ENCODE measurements at regions not wholly inside any gene's neighbourhood (a gene's known extent, or its start where the extent isn't known, plus 50 kb on each side); places are given as distances from the start of the nearest gene placed in this dataset.

- Histone ChIP-seq H3K9me3 (ENCODE audit: low read length) (no peaks in the 10 kb centered on the region), H3K9me2 (ENCODE audit: insufficient read depth, low read length) (no peaks in the 10 kb centered on the region), H4K20me1 (ENCODE audit: insufficient read depth, low read length) (no peaks in the 10 kb centered on the region), H2AFZ (ENCODE audit: low read length) (no peak overlapping the region), H3K36me3 (ENCODE audit: insufficient read depth, low read length) (no peaks in the 10 kb centered on the region), H3K4me1 (ENCODE audit: insufficient read depth, low read length, poor library complexity, severe bottlenecking) (no peaks in the 10 kb centered on the region), H3K79me2 (ENCODE audit: insufficient read depth, low read depth, low read length) (no peaks in the 10 kb centered on the region), H3K27ac (ENCODE audit: low read depth, low read length, poor library complexity, severe bottlenecking) (no peak overlapping the region), H3K4me2 (ENCODE audit: low read length) (no peak overlapping the region), H3K4me3 (ENCODE audit: low read depth, low read length, poor library complexity, severe bottlenecking) (no peak overlapping the region)
- TF ChIP-seq EZH2phosphoT487 (IDR thresholded peaks at IDR 0.05; ENCODE audit: borderline replicate concordance, low read depth, low read length) (no peak), CTCF (conservative IDR thresholded peaks at IDR 0.05; ENCODE audit: low read length) (no peak)
- no peak for DNase-seq (ENCODE audit: low spot score)
- CTCF ChIA-PET (ENCODE audit: unreplicated experiment), result no interaction called here
- intact Hi-C loops (cut with micrococcal nuclease; ENCODE audit: unreplicated experiment), result no loop called here
- POLR2A ChIA-PET, result interaction anchor here (1.4 kb wide), 1 partner anchor 10 kb away, joined by 3 read pairs; no protein-coding TSS in a partner anchor
- no TSS peak for BruUV-seq (replicated peaks)
Observed at GRCh38 chr11:104727095-104727494, 171.2 kb downstream of the CASP12 start.

- Histone ChIP-seq H2AFZ (ENCODE audit: low read length) (no peak overlapping the region), H3K27ac (ENCODE audit: low read depth, low read length, poor library complexity, severe bottlenecking) (no peak overlapping the region), H3K9me2 (ENCODE audit: insufficient read depth, low read length) (no peaks in the 10 kb centered on the region), H4K20me1 (ENCODE audit: insufficient read depth, low read length) (no peaks in the 10 kb centered on the region), H3K4me3 (ENCODE audit: low read depth, low read length, poor library complexity, severe bottlenecking) (no peak overlapping the region), H3K79me2 (ENCODE audit: insufficient read depth, low read depth, low read length) (no peaks in the 10 kb centered on the region), H3K4me2 (ENCODE audit: low read length) (no peak overlapping the region), H3K36me3 (ENCODE audit: insufficient read depth, low read length) (no peaks in the 10 kb centered on the region), H3K4me1 (ENCODE audit: insufficient read depth, low read length, poor library complexity, severe bottlenecking) (no peaks in the 10 kb centered on the region), H3K9me3 (ENCODE audit: low read length) (no peaks in the 10 kb centered on the region)
- CTCF ChIA-PET (ENCODE audit: unreplicated experiment), result no interaction called here
- DNase-seq (ENCODE audit: low spot score), result no peak
- POLR2A ChIA-PET, result interaction anchor here (1.4 kb wide), 1 partner anchor 11 kb away, joined by 3 read pairs; no protein-coding TSS in a partner anchor
- TF ChIP-seq CTCF (conservative IDR thresholded peaks at IDR 0.05; ENCODE audit: low read length) (no peak), EZH2phosphoT487 (IDR thresholded peaks at IDR 0.05; ENCODE audit: borderline replicate concordance, low read depth, low read length) (no peak)
- no TSS peak for BruUV-seq (replicated peaks)
- intact Hi-C loops (cut with micrococcal nuclease; ENCODE audit: unreplicated experiment), result no loop called here
Observed at GRCh38 chr11:104725796-104726408, 172.4 kb downstream of the CASP12 start.

- CTCF ChIA-PET (ENCODE audit: unreplicated experiment), result no interaction called here
- no peak overlapping the region for H3K4me2 ChIP-seq (ENCODE audit: low read length)
- TF ChIP-seq CTCF (conservative IDR thresholded peaks at IDR 0.05; ENCODE audit: low read length) (no peak), EZH2phosphoT487 (IDR thresholded peaks at IDR 0.05; ENCODE audit: borderline replicate concordance, low read depth, low read length) (no peak)
- intact Hi-C loops (cut with micrococcal nuclease; ENCODE audit: unreplicated experiment), result no loop called here
- H3K4me1 ChIP-seq (ENCODE audit: insufficient read depth, low read length, poor library complexity, severe bottlenecking), result no peaks in the 10 kb centered on the region
- no peak overlapping the region for H3K4me3 ChIP-seq (ENCODE audit: low read depth, low read length, poor library complexity, severe bottlenecking)
- H2AFZ ChIP-seq (ENCODE audit: low read length), result no peak overlapping the region
- H3K9me3 ChIP-seq (ENCODE audit: low read length), result no peaks in the 10 kb centered on the region
- POLR2A ChIA-PET, result no interaction called here
- no peak for DNase-seq (ENCODE audit: low spot score)
- no TSS peak for BruUV-seq (replicated peaks)
- no peaks in the 10 kb centered on the region for H3K79me2 ChIP-seq (ENCODE audit: insufficient read depth, low read depth, low read length)
- H3K9me2 ChIP-seq (ENCODE audit: insufficient read depth, low read length), result no peaks in the 10 kb centered on the region
- no peaks in the 10 kb centered on the region for H4K20me1 ChIP-seq (ENCODE audit: insufficient read depth, low read length)
- H3K27ac ChIP-seq (ENCODE audit: low read depth, low read length, poor library complexity, severe bottlenecking), result no peak overlapping the region
- no peaks in the 10 kb centered on the region for H3K36me3 ChIP-seq (ENCODE audit: insufficient read depth, low read length)
Observed at GRCh38 chr11:104713401-104713800, 184.9 kb downstream of the CASP12 start.
